ENCODE measurements at regions not wholly inside any gene's neighbourhood (a gene's known extent, or its start where the extent isn't known, plus 50 kb on each side); places are given as distances from the start of the nearest gene placed in this dataset.

DNA sequence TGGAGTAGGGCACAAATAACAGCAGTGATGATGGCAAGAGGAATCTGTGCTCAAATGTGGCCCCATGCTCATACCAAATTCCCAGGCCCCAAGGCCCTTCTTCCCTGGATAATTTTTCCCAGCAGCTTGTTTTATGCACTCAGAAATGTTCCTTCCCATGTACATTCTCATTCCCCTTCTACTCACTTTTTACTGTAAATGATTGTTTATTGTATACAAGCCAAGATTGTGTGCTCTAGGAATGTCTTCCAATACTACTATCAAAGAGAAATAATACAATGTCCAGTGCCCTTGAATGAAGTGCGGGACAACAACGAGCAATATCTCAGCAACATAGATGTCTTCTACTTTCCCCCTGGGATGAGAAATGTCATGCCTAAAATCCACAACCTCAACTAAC, 201.6 kb downstream of the ICOS start:
- no peak overlapping the region for H3K4me3 Mint-ChIP-seq
- no peak overlapping the region for H3K27ac Mint-ChIP-seq
- POLR2A ChIA-PET, result no interaction called here
- no peak for TF ChIP-seq IRF2 (CRISPR knock-in tag; IDR thresholded peaks at IDR 0.05; ENCODE audit: borderline replicate concordance, low read depth)
- no peak for TF ChIP-seq CBFB (CRISPR knock-in tag; IDR thresholded peaks at IDR 0.05; ENCODE audit: low read depth)
- TF ChIP-seq, protein P1, sequence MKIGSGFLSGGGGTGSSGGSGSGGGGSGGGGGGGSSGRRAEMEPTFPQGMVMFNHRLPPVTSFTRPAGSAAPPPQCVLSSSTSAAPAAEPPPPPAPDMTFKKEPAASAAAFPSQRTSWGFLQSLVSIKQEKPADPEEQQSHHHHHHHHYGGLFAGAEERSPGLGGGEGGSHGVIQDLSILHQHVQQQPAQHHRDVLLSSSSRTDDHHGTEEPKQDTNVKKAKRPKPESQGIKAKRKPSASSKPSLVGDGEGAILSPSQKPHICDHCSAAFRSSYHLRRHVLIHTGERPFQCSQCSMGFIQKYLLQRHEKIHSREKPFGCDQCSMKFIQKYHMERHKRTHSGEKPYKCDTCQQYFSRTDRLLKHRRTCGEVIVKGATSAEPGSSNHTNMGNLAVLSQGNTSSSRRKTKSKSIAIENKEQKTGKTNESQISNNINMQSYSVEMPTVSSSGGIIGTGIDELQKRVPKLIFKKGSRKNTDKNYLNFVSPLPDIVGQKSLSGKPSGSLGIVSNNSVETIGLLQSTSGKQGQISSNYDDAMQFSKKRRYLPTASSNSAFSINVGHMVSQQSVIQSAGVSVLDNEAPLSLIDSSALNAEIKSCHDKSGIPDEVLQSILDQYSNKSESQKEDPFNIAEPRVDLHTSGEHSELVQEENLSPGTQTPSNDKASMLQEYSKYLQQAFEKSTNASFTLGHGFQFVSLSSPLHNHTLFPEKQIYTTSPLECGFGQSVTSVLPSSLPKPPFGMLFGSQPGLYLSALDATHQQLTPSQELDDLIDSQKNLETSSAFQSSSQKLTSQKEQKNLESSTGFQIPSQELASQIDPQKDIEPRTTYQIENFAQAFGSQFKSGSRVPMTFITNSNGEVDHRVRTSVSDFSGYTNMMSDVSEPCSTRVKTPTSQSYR (CRISPR knock-in tag; IDR thresholded peaks at IDR 0.05), result no peak
- no peak for TF ChIP-seq NR1H2 (CRISPR knock-in tag; IDR thresholded peaks at IDR 0.05)
- no peak for TF ChIP-seq OVOL2 (CRISPR knock-in tag; IDR thresholded peaks at IDR 0.05; ENCODE audit: borderline replicate concordance)
- TF ChIP-seq, protein P2, sequence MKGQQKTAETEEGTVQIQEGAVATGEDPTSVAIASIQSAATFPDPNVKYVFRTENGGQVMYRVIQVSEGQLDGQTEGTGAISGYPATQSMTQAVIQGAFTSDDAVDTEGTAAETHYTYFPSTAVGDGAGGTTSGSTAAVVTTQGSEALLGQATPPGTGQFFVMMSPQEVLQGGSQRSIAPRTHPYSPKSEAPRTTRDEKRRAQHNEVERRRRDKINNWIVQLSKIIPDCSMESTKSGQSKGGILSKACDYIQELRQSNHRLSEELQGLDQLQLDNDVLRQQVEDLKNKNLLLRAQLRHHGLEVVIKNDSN (CRISPR knock-in tag; IDR thresholded peaks at IDR 0.05), result no peak
- no peak for TF ChIP-seq TEAD1 (CRISPR knock-in tag; IDR thresholded peaks at IDR 0.05)
- TF ChIP-seq, protein P3, sequence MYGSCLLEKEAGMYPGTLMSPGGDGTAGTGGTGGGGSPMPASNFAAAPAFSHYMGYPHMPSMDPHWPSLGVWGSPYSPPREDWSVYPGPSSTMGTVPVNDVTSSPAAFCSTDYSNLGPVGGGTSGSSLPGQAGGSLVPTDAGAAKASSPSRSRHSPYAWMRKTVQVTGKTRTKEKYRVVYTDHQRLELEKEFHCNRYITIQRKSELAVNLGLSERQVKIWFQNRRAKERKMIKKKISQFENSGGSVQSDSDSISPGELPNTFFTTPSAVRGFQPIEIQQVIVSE (CRISPR knock-in tag; IDR thresholded peaks at IDR 0.05; ENCODE audit: borderline replicate concordance), result no peak
- no peak for TF ChIP-seq ZNF416 (CRISPR knock-in tag; IDR thresholded peaks at IDR 0.05)
- TF ChIP-seq JUN (CRISPR knock-in tag; IDR thresholded peaks at IDR 0.05), result no peak
- H3K27me3 Mint-ChIP-seq (ENCODE audit: low read depth), result peaks cover 7% of the 10 kb centered on the region; the same call in 1 of the 2 replicates
- no peak for ATAC-seq
- H3K9me3 Mint-ChIP-seq, result peaks cover 11% of the 10 kb centered on the region; the same call in 1 of the 2 replicates
- DNase-seq (ENCODE audit: low spot score), result no peak
- peaks cover 26% of the 10 kb centered on the region for H3K4me1 Mint-ChIP-seq
- CTCF ChIA-PET, result interaction anchor here (0.7 kb wide), 1 partner anchor 16 kb away, joined by 3 read pairs; no protein-coding TSS in a partner anchor
- no peaks in the 10 kb centered on the region for H3K36me3 Mint-ChIP-seq

DNA sequence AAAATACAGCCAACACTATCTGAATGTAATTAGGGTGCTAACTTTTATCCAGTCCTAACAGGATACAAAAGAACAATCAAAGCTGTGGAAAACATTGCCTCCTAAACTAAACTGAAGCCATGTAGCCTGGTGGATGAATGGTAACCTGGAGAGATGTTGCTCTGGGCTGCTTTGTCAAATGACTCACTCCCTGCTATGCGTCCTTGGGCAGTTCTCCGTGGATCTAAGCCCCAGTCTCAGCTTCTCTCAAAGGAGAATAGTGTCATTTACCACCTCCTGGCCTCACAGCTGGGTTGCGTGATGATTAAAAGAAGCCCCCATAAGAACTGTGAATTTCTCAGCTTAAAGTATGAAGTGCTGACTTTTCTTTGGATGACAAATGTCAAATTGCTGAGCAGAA, 203.7 kb downstream of the ICOS start:
- H3K27ac Mint-ChIP-seq, result no peak overlapping the region
- peaks cover 10% of the 10 kb centered on the region; the same call in 1 of the 2 replicates for H3K9me3 Mint-ChIP-seq
- DNase-seq (ENCODE audit: low spot score), result no peak
- no peak for TF ChIP-seq ZNF423 (CRISPR knock-in tag; IDR thresholded peaks at IDR 0.05)
- TF ChIP-seq, protein P2 (CRISPR knock-in tag; IDR thresholded peaks at IDR 0.05), result no peak
- TF ChIP-seq MXD4 (CRISPR knock-in tag; IDR thresholded peaks at IDR 0.05; ENCODE audit: borderline replicate concordance), result no peak
- TF ChIP-seq ZNF219 (CRISPR knock-in tag; IDR thresholded peaks at IDR 0.05; ENCODE audit: borderline replicate concordance), result no peak
- TF ChIP-seq, protein P4, sequence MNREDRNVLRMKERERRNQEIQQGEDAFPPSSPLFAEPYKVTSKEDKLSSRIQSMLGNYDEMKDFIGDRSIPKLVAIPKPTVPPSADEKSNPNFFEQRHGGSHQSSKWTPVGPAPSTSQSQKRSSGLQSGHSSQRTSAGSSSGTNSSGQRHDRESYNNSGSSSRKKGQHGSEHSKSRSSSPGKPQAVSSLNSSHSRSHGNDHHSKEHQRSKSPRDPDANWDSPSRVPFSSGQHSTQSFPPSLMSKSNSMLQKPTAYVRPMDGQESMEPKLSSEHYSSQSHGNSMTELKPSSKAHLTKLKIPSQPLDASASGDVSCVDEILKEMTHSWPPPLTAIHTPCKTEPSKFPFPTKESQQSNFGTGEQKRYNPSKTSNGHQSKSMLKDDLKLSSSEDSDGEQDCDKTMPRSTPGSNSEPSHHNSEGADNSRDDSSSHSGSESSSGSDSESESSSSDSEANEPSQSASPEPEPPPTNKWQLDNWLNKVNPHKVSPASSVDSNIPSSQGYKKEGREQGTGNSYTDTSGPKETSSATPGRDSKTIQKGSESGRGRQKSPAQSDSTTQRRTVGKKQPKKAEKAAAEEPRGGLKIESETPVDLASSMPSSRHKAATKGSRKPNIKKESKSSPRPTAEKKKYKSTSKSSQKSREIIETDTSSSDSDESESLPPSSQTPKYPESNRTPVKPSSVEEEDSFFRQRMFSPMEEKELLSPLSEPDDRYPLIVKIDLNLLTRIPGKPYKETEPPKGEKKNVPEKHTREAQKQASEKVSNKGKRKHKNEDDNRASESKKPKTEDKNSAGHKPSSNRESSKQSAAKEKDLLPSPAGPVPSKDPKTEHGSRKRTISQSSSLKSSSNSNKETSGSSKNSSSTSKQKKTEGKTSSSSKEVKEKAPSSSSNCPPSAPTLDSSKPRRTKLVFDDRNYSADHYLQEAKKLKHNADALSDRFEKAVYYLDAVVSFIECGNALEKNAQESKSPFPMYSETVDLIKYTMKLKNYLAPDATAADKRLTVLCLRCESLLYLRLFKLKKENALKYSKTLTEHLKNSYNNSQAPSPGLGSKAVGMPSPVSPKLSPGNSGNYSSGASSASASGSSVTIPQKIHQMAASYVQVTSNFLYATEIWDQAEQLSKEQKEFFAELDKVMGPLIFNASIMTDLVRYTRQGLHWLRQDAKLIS (CRISPR knock-in tag; IDR thresholded peaks at IDR 0.05; ENCODE audit: borderline replicate concordance), result no peak
- no peak for TF ChIP-seq RORB (CRISPR knock-in tag; IDR thresholded peaks at IDR 0.05)
- TF ChIP-seq, protein P3 (CRISPR knock-in tag; IDR thresholded peaks at IDR 0.05; ENCODE audit: borderline replicate concordance), result no peak
- no peak for TF ChIP-seq JUN (CRISPR knock-in tag; IDR thresholded peaks at IDR 0.05)
- TF ChIP-seq ETV6 (CRISPR knock-in tag; IDR thresholded peaks at IDR 0.05), result no peak
- TF ChIP-seq, protein P5, sequence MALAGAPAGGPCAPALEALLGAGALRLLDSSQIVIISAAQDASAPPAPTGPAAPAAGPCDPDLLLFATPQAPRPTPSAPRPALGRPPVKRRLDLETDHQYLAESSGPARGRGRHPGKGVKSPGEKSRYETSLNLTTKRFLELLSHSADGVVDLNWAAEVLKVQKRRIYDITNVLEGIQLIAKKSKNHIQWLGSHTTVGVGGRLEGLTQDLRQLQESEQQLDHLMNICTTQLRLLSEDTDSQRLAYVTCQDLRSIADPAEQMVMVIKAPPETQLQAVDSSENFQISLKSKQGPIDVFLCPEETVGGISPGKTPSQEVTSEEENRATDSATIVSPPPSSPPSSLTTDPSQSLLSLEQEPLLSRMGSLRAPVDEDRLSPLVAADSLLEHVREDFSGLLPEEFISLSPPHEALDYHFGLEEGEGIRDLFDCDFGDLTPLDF (CRISPR knock-in tag; IDR thresholded peaks at IDR 0.05), result no peak
- no peak for TF ChIP-seq ZNF121 (CRISPR knock-in tag; IDR thresholded peaks at IDR 0.05)
- ATAC-seq, result no peak
- peaks cover 7% of the 10 kb centered on the region; the same call in 1 of the 2 replicates for H3K27me3 Mint-ChIP-seq (ENCODE audit: low read depth)
- ChIA-PET CTCF (interaction anchor here (3.5 kb wide), 1 partner anchor 38 kb away, joined by 13 read pairs; no protein-coding TSS in a partner anchor), POLR2A (no interaction called here)
- no peak overlapping the region for H3K4me3 Mint-ChIP-seq
- peaks cover 41% of the 10 kb centered on the region for H3K4me1 Mint-ChIP-seq
- H3K36me3 Mint-ChIP-seq, result no peaks in the 10 kb centered on the region
